GF-D8 (cell line): ENCODE measurements at regions not wholly inside any gene's neighbourhood (a gene's known extent, or its start where the extent isn't known, plus 50 kb on each side); places are given as distances from the start of the nearest gene placed in this dataset.
"Not testable (repeated sequence)": the region's sequence is repeated elsewhere in the genome, so short reads cannot be mapped to it uniquely, and the experiment has no call there.

ENCODE experiments used
- DNase-seq: peaks from one replicate; lab custom pipeline; 2025; lab: John Stamatoyannopoulos, UW

GRCh38 chr5:99589424-99589823 is 660.6 kb upstream of the CHD1 start:
- DNase-seq: no peak

GRCh38 chr5:99587983-99588382 is 659.2 kb upstream of the CHD1 start:
- DNase-seq: no peak

- no peak for DNase-seq
These were observed 658.1 kb upstream of the CHD1 start for GRCh38 chr5:99586878-99587277.

GRCh38 chr5:99581204-99581603 is 652.4 kb upstream of the CHD1 start:
- not testable (repeated sequence) for DNase-seq

- not testable (repeated sequence) for DNase-seq
These were observed 634.3 kb upstream of the CHD1 start for GRCh38 chr5:99562937-99563627.

GRCh38 chr5:99553211-99553810 is 624.5 kb upstream of the CHD1 start:
- DNase-seq: no peak

- DNase-seq: no peak
These were observed 615.5 kb upstream of the CHD1 start for GRCh38 chr5:99544356-99544755.

GRCh38 chr5:99543841-99544240 is 615.0 kb upstream of the CHD1 start:
- no peak for DNase-seq

- not testable (repeated sequence) for DNase-seq
These were observed 605.4 kb upstream of the CHD1 start for GRCh38 chr5:99534241-99534640.

GRCh38 chr5:99521666-99522065 is 592.9 kb upstream of the CHD1 start:
- DNase-seq: not testable (repeated sequence)

- not testable (repeated sequence) for DNase-seq
These were observed 587.2 kb upstream of the CHD1 start for GRCh38 chr5:99515864-99516490.

GRCh38 chr5:99510237-99510866 is 581.5 kb upstream of the CHD1 start:
- DNase-seq: not testable (repeated sequence)

GRCh38 chr5:99509064-99509463 is 580.3 kb upstream of the CHD1 start:
- DNase-seq: not testable (repeated sequence)

- not testable (repeated sequence) for DNase-seq
These were observed 566.6 kb upstream of the CHD1 start for GRCh38 chr5:99495456-99495855.

- not testable (repeated sequence) for DNase-seq
These were observed 549.6 kb upstream of the CHD1 start for GRCh38 chr5:99478450-99478849.

- DNase-seq: not testable (repeated sequence)
These were observed 544.5 kb upstream of the CHD1 start for GRCh38 chr5:99473328-99473727.

GRCh38 chr5:99471726-99472125 is 542.9 kb upstream of the CHD1 start:
- DNase-seq: not testable (repeated sequence)

- not testable (repeated sequence) for DNase-seq
These were observed 542.4 kb upstream of the CHD1 start for GRCh38 chr5:99471178-99471577.

- DNase-seq: not testable (repeated sequence)
These were observed 541.8 kb upstream of the CHD1 start for GRCh38 chr5:99470636-99471035.

GRCh38 chr5:99460701-99461100 is 531.9 kb upstream of the CHD1 start:
- DNase-seq: no peak

- no peak for DNase-seq
These were observed 524.4 kb upstream of the CHD1 start for GRCh38 chr5:99453196-99453595.

GRCh38 chr5:99449786-99450185 is 521.0 kb upstream of the CHD1 start:
- DNase-seq: no peak

- DNase-seq: no peak
These were observed 517.0 kb upstream of the CHD1 start for GRCh38 chr5:99445805-99446204.
